HEK293T (cell line): ENCODE measurements at regions not wholly inside any gene's neighbourhood (a gene's known extent, or its start where the extent isn't known, plus 50 kb on each side); places are given as distances from the start of the nearest gene placed in this dataset.

Experiments used
- CTCF ChIA-PET: fragments of 350-600 bp; formaldehyde crosslinking; extraction: SDS; loops from one replicate; lab custom pipeline; 2021; ENCODE audit warnings: antibody characterized with exemption, inconsistent platforms; lab: Yijun Ruan, JAX
- POLR2A ChIA-PET: fragments of 350-600 bp; formaldehyde crosslinking; extraction: SDS; loops from one replicate; lab custom pipeline; 2020; ENCODE audit warnings: antibody characterized with exemption, inconsistent platforms; lab: Yijun Ruan, JAX
- DNase-seq: peaks from one replicate; pipeline ENCODE4 v3.0.0; 2012; ENCODE audit warnings: mixed read lengths; ENCODE audit errors: extremely low spot score
- ARNT ChIP-seq: fragments of 450-650 bp; IDR thresholded peaks from 2 replicates; pipeline ENCODE4 v1.6.1; 2017; ENCODE audit warnings: mild to moderate bottlenecking
- BHLHE40 ChIP-seq: fragments of 450-650 bp; IDR thresholded peaks from 2 replicates; pipeline ENCODE4 v1.6.1; 2016; ENCODE audit warnings: mild to moderate bottlenecking, moderate library complexity, borderline replicate concordance
- CTBP1 ChIP-seq: fragments of 450-650 bp; IDR thresholded peaks from 2 replicates; pipeline ENCODE4 v1.6.1; 2016; ENCODE audit warnings: borderline replicate concordance
- ELF4 ChIP-seq: fragments of 450-650 bp; IDR thresholded peaks from 2 replicates; pipeline ENCODE4 v1.6.1; 2017; ENCODE audit warnings: antibody characterized with exemption
- FOXA1 ChIP-seq: fragments of 450-650 bp; IDR thresholded peaks from 2 replicates; pipeline ENCODE4 v1.6.1; 2016; ENCODE audit warnings: mild to moderate bottlenecking
- FOXK2 ChIP-seq: fragments of 450-650 bp; IDR thresholded peaks from 2 replicates; pipeline ENCODE4 v1.6.1; 2016; ENCODE audit warnings: mild to moderate bottlenecking
- FOXM1 ChIP-seq: fragments of 450-650 bp; IDR thresholded peaks from 2 replicates; pipeline ENCODE4 v1.6.1; 2017; ENCODE audit warnings: mild to moderate bottlenecking, borderline replicate concordance
- HDGF ChIP-seq: fragments of 450-650 bp; IDR thresholded peaks from 2 replicates; pipeline ENCODE4 v1.6.1; 2017; ENCODE audit warnings: antibody characterized with exemption, borderline replicate concordance
- L3MBTL2 ChIP-seq: fragments of 450-650 bp; conservative IDR thresholded peaks from 2 replicates; pipeline ENCODE4 v1.6.1; 2016; ENCODE audit warnings: mild to moderate bottlenecking
- LEF1 ChIP-seq: fragments of 450-650 bp; IDR thresholded peaks from 2 replicates; pipeline ENCODE4 v1.6.1; 2017; ENCODE audit warnings: mild to moderate bottlenecking, borderline replicate concordance
- NFRKB ChIP-seq: fragments of 450-650 bp; IDR thresholded peaks from 2 replicates; pipeline ENCODE4 v1.6.1; 2016; ENCODE audit warnings: mild to moderate bottlenecking, moderate library complexity
- PKNOX1 ChIP-seq: fragments of 450-650 bp; IDR thresholded peaks from 2 replicates; pipeline ENCODE4 v1.6.1; 2016
- SP1 ChIP-seq: fragments of 450-650 bp; IDR thresholded peaks from 2 replicates; pipeline ENCODE4 v1.6.1; 2017
- SUZ12 ChIP-seq: fragments of 450-650 bp; IDR thresholded peaks from 2 replicates; pipeline ENCODE4 v1.6.1; 2016; ENCODE audit warnings: mild to moderate bottlenecking
- TARDBP ChIP-seq: fragments of 450-650 bp; IDR thresholded peaks from 2 replicates; pipeline ENCODE4 v1.6.1; 2016
- ZNF384 ChIP-seq: fragments of 450-650 bp; IDR thresholded peaks from 2 replicates; pipeline ENCODE4 v1.6.1; 2016

- TF ChIP-seq L3MBTL2: no peak
- TF ChIP-seq BHLHE40: no peak
- no peak for TF ChIP-seq ARNT
- no peak for TF ChIP-seq CTBP1
- no peak for TF ChIP-seq FOXM1
- TF ChIP-seq ZNF384: no peak
- CTCF ChIA-PET: no interaction called here
- DNase-seq: no peak
- POLR2A ChIA-PET: no interaction called here
These were observed 69.0 kb upstream of the CLMN start for GRCh38 chr14:95388699-95389098.

GRCh38 chr14:95387826-95388445 is 68.2 kb upstream of the CLMN start:
- ChIA-PET POLR2A (no interaction called here), CTCF (interaction anchor here (1.3 kb wide), 1 partner anchor 26 kb away, joined by 3 read pairs; no protein-coding TSS in a partner anchor)
- DNase-seq: no peak
- TF ChIP-seq CTBP1 (no peak), NFRKB (no peak), SUZ12 (no peak), LEF1 (no peak), ZNF384 (no peak), TARDBP (no peak), FOXM1 (no peak), SP1 (no peak), FOXK2 (no peak), FOXA1 (no peak), PKNOX1 (no peak), L3MBTL2 (no peak), ARNT (no peak), ELF4 (no peak)

GRCh38 chr14:95386536-95387095 is 66.9 kb upstream of the CLMN start:
- POLR2A ChIA-PET: no interaction called here
- CTCF ChIA-PET: no interaction called here
- TF ChIP-seq HDGF (no peak), CTBP1 (no peak), TARDBP (no peak), PKNOX1 (no peak), BHLHE40 (no peak), SP1 (no peak), NFRKB (no peak)
- no peak for DNase-seq

- TF ChIP-seq LEF1 (no peak), NFRKB (no peak), SP1 (no peak), HDGF (no peak), CTBP1 (no peak), FOXA1 (no peak), ELF4 (no peak), FOXM1 (no peak), SUZ12 (no peak), TARDBP (no peak)
- DNase-seq: no peak
- CTCF ChIA-PET: no interaction called here
- POLR2A ChIA-PET: no interaction called here
These were observed 66.0 kb upstream of the CLMN start for GRCh38 chr14:95385701-95386100.

GRCh38 chr14:95382747-95383146 is 63.0 kb upstream of the CLMN start:
- ChIA-PET CTCF (no interaction called here), POLR2A (no interaction called here)
- TF ChIP-seq ELF4 (no peak), HDGF (no peak), TARDBP (no peak), SP1 (no peak), FOXA1 (no peak), FOXK2 (no peak), CTBP1 (no peak), FOXM1 (no peak), PKNOX1 (no peak), SUZ12 (no peak), L3MBTL2 (no peak), ARNT (no peak), BHLHE40 (no peak), LEF1 (no peak), ZNF384 (no peak), NFRKB (no peak)
- DNase-seq: no peak

- ChIA-PET POLR2A (no interaction called here), CTCF (no interaction called here)
- no peak for DNase-seq
- TF ChIP-seq SP1 (no peak), L3MBTL2 (no peak), HDGF (no peak), BHLHE40 (no peak), ZNF384 (no peak), TARDBP (no peak), NFRKB (no peak), ELF4 (no peak), LEF1 (no peak), FOXA1 (no peak)
These were observed 62.0 kb upstream of the CLMN start for GRCh38 chr14:95381726-95382125.
